ENCODE measurements at regions not wholly inside any gene's neighbourhood (a gene's known extent, or its start where the extent isn't known, plus 50 kb on each side); places are given as distances from the start of the nearest gene placed in this dataset.

DNA sequence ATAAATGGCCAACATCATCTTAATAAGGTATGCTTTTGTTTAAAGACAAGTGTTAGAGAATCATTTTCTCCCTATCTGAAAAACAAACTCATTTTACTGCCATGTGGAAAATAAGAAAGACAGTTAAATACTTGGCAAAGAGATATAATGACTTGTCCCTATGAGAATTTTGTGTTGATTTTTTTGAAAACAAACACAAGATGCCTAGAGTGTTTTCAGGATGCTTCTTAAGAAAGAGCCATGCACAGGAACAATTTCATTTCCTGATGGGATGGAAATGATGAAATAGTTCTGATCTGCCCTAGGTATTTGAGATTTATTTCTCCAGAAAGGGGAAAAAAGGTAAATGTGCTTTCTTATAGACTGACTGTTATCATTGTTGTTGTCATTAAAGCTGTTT is 237.5 kb upstream of the GNAI1 start:
- TF ChIP-seq, protein P1, sequence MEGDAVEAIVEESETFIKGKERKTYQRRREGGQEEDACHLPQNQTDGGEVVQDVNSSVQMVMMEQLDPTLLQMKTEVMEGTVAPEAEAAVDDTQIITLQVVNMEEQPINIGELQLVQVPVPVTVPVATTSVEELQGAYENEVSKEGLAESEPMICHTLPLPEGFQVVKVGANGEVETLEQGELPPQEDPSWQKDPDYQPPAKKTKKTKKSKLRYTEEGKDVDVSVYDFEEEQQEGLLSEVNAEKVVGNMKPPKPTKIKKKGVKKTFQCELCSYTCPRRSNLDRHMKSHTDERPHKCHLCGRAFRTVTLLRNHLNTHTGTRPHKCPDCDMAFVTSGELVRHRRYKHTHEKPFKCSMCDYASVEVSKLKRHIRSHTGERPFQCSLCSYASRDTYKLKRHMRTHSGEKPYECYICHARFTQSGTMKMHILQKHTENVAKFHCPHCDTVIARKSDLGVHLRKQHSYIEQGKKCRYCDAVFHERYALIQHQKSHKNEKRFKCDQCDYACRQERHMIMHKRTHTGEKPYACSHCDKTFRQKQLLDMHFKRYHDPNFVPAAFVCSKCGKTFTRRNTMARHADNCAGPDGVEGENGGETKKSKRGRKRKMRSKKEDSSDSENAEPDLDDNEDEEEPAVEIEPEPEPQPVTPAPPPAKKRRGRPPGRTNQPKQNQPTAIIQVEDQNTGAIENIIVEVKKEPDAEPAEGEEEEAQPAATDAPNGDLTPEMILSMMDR (conservative IDR thresholded peaks at IDR 0.05), result no peak
- H3K27ac ChIP-seq, result no peak overlapping the region

DNA sequence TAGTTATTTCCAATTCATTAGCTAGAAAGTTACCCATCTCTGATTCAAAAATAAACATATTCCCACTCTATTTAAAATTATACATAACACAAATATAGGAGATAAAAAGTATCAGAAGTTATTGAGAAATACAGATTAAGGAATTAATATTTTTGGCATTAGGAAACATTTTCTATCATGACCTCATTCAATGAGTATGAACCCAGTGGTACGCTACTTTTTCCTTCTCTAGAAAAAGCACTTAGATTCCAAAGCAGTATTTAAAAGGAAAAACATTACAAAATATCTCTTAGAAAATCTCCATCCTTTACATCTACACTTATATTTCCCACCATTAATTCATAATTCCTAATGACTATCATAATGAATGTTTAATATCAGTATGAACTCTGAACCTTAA is 240.6 kb upstream of the GNAI1 start:
- TF ChIP-seq, protein P1 (conservative IDR thresholded peaks at IDR 0.05), result no peak
- no peak overlapping the region for H3K27ac ChIP-seq

DNA sequence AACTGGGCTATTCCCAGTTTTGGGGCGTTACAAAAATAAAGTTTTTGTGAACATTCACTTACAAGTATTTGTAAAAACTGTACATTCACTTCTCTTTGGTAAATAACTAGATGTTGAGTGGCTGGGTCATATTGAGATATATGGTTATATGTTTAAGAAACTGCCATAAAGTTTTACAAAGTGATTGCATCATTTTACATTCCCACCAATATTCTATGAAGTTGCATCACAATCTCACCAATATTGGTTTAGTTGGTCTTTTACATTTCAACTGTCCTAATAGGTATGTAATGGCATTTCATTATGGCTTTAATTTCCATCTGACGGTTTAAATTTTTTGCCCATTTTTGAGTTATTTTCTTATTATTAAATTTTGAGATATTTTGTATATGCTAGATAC is 251.7 kb upstream of the GNAI1 start:
- H3K27ac ChIP-seq, result no peak overlapping the region
- TF ChIP-seq, protein P1 (conservative IDR thresholded peaks at IDR 0.05), result no peak

DNA sequence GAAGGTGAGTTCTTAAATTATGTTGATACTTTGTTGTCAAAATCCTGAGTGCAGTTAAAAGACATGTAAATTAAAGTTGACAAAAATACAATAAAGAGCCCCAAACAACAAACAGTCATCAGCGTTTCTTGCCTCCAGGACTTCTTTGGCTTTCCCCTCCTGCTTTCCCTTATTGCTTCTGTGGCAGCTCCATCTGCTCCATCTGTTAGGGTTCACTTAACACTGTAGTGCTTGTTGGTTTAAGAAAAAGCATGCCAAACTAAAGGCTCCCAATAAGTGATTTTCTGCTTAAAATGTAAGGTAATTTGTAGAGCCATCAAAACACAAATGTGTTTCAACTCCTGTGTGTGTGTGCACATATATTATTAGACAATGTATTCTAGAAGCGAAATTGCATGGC is 254.3 kb upstream of the GNAI1 start:
- TF ChIP-seq, protein P1 (conservative IDR thresholded peaks at IDR 0.05), result no peak
- no peak overlapping the region for H3K27ac ChIP-seq

DNA sequence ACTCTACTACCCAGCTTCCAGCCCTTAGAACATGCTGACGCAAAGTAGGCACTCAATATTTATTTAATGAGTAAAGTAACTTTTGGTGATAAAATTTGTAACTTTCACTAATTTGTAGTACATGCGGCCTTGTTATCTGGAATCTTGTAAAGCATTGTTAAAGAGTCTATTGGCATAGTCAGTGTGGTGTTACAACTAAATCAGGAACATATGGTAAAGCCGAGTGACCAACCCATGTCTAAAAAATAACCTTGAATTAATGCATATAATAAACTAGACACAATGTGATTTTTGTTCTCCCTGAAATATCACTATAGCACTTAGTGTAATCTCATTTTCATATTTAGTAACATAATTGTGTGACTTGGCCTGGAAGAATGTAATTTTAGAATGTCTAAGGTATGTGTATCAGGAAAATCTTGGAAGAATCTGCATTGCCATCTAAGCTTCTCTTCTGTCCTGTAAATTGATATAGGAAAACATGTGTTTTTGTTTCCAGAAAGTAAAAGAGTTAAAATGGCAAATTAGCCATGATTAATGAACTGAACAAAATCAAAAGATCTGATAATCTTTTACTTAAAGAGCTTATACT is 256.7 kb upstream of the GNAI1 start:
- TF ChIP-seq, protein P1 (conservative IDR thresholded peaks at IDR 0.05), result no peak

DNA sequence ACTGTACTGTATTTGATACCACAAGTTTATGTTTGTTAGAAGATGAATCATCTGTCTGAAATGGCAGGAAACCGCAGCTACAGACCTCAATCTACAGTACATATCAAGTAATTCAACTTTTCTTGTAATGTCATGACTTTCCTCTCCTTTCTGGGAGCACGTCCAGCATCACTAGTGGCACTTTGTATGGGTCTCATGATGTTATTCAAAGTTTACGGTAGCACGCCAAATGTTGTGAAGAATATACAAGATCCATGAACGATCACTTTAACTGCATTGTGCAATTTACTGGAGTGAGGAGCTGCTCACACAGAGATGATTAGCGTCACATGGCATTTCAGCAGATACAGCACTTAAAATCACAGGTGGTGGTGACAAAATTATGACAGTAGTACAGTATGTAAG is 257.8 kb upstream of the GNAI1 start:
- TF ChIP-seq, protein P1 (conservative IDR thresholded peaks at IDR 0.05), result no peak
- no peak overlapping the region for H3K27ac ChIP-seq

More for the DNA sequence above, 256.7 kb upstream of the GNAI1 start:
- H3K27ac ChIP-seq, result no peak overlapping the region

DNA sequence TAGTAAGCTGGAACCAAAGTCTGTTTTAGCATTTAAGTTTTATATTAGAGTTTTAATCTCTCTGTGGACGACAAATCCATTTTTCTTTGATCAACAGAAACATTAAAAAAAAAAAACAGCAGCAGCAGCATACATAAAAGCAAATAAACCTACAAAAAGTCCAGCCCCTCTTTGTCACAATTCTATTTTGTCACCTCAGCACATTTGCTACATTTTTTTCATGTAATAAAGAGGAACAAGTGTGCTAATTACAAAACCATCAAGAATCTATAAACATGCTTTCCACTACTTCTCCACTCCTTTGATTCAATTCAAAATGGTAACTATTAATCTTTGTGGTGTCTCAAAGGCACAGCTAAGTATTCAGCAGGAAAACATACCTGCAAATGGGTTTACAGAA is 259.8 kb upstream of the GNAI1 start:
- no peak overlapping the region for H3K27ac ChIP-seq
- TF ChIP-seq, protein P1 (conservative IDR thresholded peaks at IDR 0.05), result no peak
